ENCODE measurements at regions not wholly inside any gene's neighbourhood (a gene's known extent, or its start where the extent isn't known, plus 50 kb on each side); places are given as distances from the start of the nearest gene placed in this dataset.

DNA sequence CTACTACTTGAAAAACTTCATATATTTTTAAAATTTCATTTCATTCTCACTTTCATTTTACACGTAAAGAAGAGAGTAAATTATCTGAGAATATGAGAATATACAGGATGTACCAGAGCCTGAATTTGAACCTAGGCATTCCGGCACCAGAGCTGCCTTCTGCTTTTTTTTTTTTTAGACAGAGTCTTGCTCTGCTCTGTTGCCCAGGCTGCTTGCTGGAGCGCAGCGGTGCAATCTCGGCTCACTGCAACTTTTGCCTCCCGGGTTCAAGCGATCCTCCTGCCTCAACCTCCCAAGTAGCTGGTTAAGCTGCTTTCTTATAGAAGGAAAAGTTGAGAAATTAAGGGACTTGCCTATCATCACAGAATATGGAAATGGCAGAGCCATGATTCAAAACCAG lies 540.1 kb downstream of the EBF1 start:
- no peak overlapping the region for H3K9ac ChIP-seq (ENCODE audit: low read length)
- H3K4me1 ChIP-seq (ENCODE audit: insufficient read depth, low read length, severe bottlenecking) = peaks cover 5% of the 10 kb centered on the region
- no peaks in the 10 kb centered on the region for H3K9me2 ChIP-seq (ENCODE audit: low read depth, low read length)
- H3K9me3 ChIP-seq (ENCODE audit: low read length) = no peaks in the 10 kb centered on the region
- H3F3A ChIP-seq (ENCODE audit: insufficient read depth, low read length) = no peaks in the 10 kb centered on the region
- no peaks in the 10 kb centered on the region for H3K79me2 ChIP-seq (ENCODE audit: insufficient read depth, low read length)
- no peaks in the 10 kb centered on the region for H3K36me3 ChIP-seq (ENCODE audit: insufficient read depth, low read length)
- no peaks in the 10 kb centered on the region for H3K27me3 ChIP-seq (ENCODE audit: insufficient read depth, low read length)
- H4K20me1 ChIP-seq (ENCODE audit: insufficient read depth, low read length) = no peaks in the 10 kb centered on the region
- no peak overlapping the region for H3K4me3 ChIP-seq (ENCODE audit: low read depth, low read length, poor library complexity, severe bottlenecking)
- no peak overlapping the region for H3K4me2 ChIP-seq (ENCODE audit: low read length)
- H2AFZ ChIP-seq (ENCODE audit: low read length) = no peak overlapping the region
- H3K27ac ChIP-seq (ENCODE audit: low read depth, low read length, poor library complexity, severe bottlenecking) = no peak overlapping the region
- TF ChIP-seq, protein P1, sequence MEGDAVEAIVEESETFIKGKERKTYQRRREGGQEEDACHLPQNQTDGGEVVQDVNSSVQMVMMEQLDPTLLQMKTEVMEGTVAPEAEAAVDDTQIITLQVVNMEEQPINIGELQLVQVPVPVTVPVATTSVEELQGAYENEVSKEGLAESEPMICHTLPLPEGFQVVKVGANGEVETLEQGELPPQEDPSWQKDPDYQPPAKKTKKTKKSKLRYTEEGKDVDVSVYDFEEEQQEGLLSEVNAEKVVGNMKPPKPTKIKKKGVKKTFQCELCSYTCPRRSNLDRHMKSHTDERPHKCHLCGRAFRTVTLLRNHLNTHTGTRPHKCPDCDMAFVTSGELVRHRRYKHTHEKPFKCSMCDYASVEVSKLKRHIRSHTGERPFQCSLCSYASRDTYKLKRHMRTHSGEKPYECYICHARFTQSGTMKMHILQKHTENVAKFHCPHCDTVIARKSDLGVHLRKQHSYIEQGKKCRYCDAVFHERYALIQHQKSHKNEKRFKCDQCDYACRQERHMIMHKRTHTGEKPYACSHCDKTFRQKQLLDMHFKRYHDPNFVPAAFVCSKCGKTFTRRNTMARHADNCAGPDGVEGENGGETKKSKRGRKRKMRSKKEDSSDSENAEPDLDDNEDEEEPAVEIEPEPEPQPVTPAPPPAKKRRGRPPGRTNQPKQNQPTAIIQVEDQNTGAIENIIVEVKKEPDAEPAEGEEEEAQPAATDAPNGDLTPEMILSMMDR (IDR thresholded peaks at IDR 0.05; ENCODE audit: low read length) = no peak
- TF ChIP-seq EZH2 (IDR thresholded peaks at IDR 0.05; ENCODE audit: borderline replicate concordance, low read length) = no peak

DNA sequence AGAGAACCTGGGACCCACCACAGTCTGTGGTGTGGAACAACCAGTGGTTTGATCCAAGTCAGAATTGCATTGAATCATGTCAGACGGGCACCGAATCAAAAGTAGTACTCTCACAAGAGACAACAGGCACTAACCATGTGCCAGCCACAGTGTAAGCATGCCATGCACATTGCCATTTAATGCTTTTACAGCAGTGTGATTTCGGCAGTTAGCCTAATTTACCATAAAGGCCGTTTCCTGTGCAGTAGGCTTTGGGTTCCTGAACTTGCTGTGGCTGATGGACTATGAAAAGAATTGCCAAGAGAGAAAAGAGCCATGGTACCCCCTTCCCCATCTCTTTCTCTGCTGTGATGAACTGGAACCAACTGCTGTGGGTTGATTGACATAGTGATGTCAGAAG lies 540.6 kb downstream of the EBF1 start:
- Histone ChIP-seq H3K36me3 (ENCODE audit: insufficient read depth, low read length) (no peaks in the 10 kb centered on the region), H3K4me3 (ENCODE audit: low read depth, low read length, poor library complexity, severe bottlenecking) (no peak overlapping the region), H3K4me1 (ENCODE audit: insufficient read depth, low read length, severe bottlenecking) (peaks cover 5% of the 10 kb centered on the region), H3F3A (ENCODE audit: insufficient read depth, low read length) (no peaks in the 10 kb centered on the region), H3K9ac (ENCODE audit: low read length) (no peak overlapping the region), H4K20me1 (ENCODE audit: insufficient read depth, low read length) (no peaks in the 10 kb centered on the region), H3K4me2 (ENCODE audit: low read length) (no peak overlapping the region), H3K79me2 (ENCODE audit: insufficient read depth, low read length) (no peaks in the 10 kb centered on the region), H2AFZ (ENCODE audit: low read length) (no peak overlapping the region), H3K9me3 (ENCODE audit: low read length) (no peaks in the 10 kb centered on the region), H3K27ac (ENCODE audit: low read depth, low read length, poor library complexity, severe bottlenecking) (no peak overlapping the region), H3K9me2 (ENCODE audit: low read depth, low read length) (no peaks in the 10 kb centered on the region), H3K27me3 (ENCODE audit: insufficient read depth, low read length) (no peaks in the 10 kb centered on the region)
- no peak for TF ChIP-seq EZH2 (IDR thresholded peaks at IDR 0.05; ENCODE audit: borderline replicate concordance, low read length)
- TF ChIP-seq, protein P1 (IDR thresholded peaks at IDR 0.05; ENCODE audit: low read length) = no peak

DNA sequence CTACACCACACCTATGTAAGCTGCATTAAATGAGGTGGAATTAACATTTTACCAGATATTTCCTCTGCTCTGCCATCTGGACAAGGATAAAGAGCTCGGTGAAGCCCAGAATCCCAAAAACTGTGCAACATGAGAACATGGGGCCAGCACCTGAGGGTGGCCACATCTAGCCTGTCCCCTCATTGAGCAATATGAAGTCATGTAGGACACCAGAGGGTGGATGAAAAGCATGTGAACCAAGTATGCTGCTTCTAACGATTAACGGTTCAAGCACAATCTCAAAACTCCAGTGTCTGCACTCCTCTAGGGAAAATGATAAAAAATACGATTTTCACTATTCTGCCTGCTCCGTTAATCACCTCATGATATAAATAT lies 545.8 kb downstream of the EBF1 start:
- Histone ChIP-seq H3K9ac (ENCODE audit: low read length) (no peak overlapping the region), H3K4me3 (ENCODE audit: low read depth, low read length, poor library complexity, severe bottlenecking) (no peak overlapping the region), H3F3A (ENCODE audit: insufficient read depth, low read length) (no peaks in the 10 kb centered on the region), H3K27me3 (ENCODE audit: insufficient read depth, low read length) (no peaks in the 10 kb centered on the region), H3K4me2 (ENCODE audit: low read length) (no peak overlapping the region), H2AFZ (ENCODE audit: low read length) (no peak overlapping the region), H3K36me3 (ENCODE audit: insufficient read depth, low read length) (no peaks in the 10 kb centered on the region), H3K79me2 (ENCODE audit: insufficient read depth, low read length) (no peaks in the 10 kb centered on the region), H3K9me3 (ENCODE audit: low read length) (peaks cover 4% of the 10 kb centered on the region; the same call in 1 of the 2 replicates), H3K9me2 (ENCODE audit: low read depth, low read length) (no peaks in the 10 kb centered on the region), H4K20me1 (ENCODE audit: insufficient read depth, low read length) (no peaks in the 10 kb centered on the region), H3K27ac (ENCODE audit: low read depth, low read length, poor library complexity, severe bottlenecking) (no peak overlapping the region), H3K4me1 (ENCODE audit: insufficient read depth, low read length, severe bottlenecking) (no peaks in the 10 kb centered on the region)
- TF ChIP-seq, protein P1 (IDR thresholded peaks at IDR 0.05; ENCODE audit: low read length) = no peak
- no peak for TF ChIP-seq EZH2 (IDR thresholded peaks at IDR 0.05; ENCODE audit: borderline replicate concordance, low read length)
